ENCODE measurements at regions not wholly inside any gene's neighbourhood (a gene's known extent, or its start where the extent isn't known, plus 50 kb on each side); places are given as distances from the start of the nearest gene placed in this dataset.
"Not testable (repeated sequence)": the region's sequence is repeated elsewhere in the genome, so short reads cannot be mapped to it uniquely, and the experiment has no call there.

GRCh38 chr2:175726223-175726622 is 275.8 kb downstream of the LNPK start:
- Histone ChIP-seq H3K27me3 (ENCODE audit: insufficient read depth, poor library complexity, severe bottlenecking) (no peaks in the 10 kb centered on the region), H3K27ac (replicated peaks) (no peak overlapping the region), H3K4me3 (replicated peaks; ENCODE audit: insufficient read depth, low read length) (no peak overlapping the region)
- TF ChIP-seq CTCF (IDR thresholded peaks at IDR 0.05; ENCODE audit: insufficient read depth, low read length) (no peak), POLR2AphosphoS5 (IDR thresholded peaks at IDR 0.05; ENCODE audit: low read depth) (no peak), SPI1 (IDR thresholded peaks at IDR 0.05; ENCODE audit: borderline replicate concordance, low read depth) (no peak)
- DNase-seq (ENCODE audit: low read depth in 1 of 2, low spot score in 1 of 2), result no peak

DNA sequence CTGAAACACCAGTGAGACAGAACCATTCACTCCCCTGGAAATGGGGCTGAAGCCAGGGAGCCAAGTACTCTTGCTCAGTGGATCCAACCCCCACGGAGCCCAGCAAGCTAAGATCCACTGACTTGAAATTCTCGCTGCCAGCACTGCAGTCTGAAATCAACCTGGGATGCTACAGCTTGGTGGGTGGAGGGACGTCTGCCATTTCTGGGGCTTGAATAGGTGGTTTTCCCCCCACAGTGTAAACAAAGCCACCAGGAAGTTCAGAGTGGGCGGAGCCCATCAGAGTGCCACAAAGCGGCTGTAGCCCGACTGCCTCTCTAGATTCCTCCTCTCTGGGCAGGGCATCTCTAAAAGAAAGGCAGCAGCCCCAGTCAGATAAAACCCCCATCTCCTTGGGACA is 292.8 kb downstream of the LNPK start:
- DNase-seq (ENCODE audit: low read depth in 1 of 2, low spot score in 1 of 2), result no peak

DNA sequence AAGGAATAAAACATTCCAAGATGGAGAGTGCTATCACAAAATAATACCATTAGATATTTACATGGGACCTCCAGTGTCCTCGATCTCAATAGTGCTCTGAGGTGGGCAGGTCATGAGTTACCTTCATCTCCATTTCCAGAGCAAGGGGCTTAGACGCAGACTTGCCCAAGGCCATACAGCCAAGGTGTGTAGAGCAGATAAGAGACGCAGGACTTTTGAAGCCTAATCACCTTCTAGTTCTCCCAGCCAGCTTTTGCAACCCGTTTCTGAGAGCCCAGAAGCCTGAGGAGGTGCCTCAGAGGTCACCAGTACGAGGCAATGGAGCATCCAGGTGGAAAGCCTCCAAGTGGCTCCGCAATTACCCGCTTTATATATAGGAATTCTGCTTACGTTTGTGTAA is 294.7 kb downstream of the LNPK start:
- Histone ChIP-seq H3K27ac (replicated peaks) (no peak overlapping the region), H3K27me3 (ENCODE audit: insufficient read depth, poor library complexity, severe bottlenecking) (peaks cover 3% of the 10 kb centered on the region), H3K4me3 (replicated peaks; ENCODE audit: insufficient read depth, low read length) (no peak overlapping the region)
- no peak for DNase-seq (ENCODE audit: low read depth in 1 of 2, low spot score in 1 of 2)
- no peak for TF ChIP-seq POLR2AphosphoS5 (IDR thresholded peaks at IDR 0.05; ENCODE audit: low read depth)
- TF ChIP-seq CTCF (IDR thresholded peaks at IDR 0.05; ENCODE audit: insufficient read depth, low read length), result no peak
- TF ChIP-seq, protein P1, sequence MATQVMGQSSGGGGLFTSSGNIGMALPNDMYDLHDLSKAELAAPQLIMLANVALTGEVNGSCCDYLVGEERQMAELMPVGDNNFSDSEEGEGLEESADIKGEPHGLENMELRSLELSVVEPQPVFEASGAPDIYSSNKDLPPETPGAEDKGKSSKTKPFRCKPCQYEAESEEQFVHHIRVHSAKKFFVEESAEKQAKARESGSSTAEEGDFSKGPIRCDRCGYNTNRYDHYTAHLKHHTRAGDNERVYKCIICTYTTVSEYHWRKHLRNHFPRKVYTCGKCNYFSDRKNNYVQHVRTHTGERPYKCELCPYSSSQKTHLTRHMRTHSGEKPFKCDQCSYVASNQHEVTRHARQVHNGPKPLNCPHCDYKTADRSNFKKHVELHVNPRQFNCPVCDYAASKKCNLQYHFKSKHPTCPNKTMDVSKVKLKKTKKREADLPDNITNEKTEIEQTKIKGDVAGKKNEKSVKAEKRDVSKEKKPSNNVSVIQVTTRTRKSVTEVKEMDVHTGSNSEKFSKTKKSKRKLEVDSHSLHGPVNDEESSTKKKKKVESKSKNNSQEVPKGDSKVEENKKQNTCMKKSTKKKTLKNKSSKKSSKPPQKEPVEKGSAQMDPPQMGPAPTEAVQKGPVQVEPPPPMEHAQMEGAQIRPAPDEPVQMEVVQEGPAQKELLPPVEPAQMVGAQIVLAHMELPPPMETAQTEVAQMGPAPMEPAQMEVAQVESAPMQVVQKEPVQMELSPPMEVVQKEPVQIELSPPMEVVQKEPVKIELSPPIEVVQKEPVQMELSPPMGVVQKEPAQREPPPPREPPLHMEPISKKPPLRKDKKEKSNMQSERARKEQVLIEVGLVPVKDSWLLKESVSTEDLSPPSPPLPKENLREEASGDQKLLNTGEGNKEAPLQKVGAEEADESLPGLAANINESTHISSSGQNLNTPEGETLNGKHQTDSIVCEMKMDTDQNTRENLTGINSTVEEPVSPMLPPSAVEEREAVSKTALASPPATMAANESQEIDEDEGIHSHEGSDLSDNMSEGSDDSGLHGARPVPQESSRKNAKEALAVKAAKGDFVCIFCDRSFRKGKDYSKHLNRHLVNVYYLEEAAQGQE (IDR thresholded peaks at IDR 0.05; ENCODE audit: insufficient replicate concordance, low read depth), result no peak
- no peak for TF ChIP-seq SPI1 (IDR thresholded peaks at IDR 0.05; ENCODE audit: borderline replicate concordance, low read depth)
- no peak for TF ChIP-seq GABPA (IDR thresholded peaks at IDR 0.05; ENCODE audit: low read depth)

More for the DNA sequence above, 292.8 kb downstream of the LNPK start:
- Histone ChIP-seq H3K27ac (replicated peaks) (no peak overlapping the region), H3K4me3 (replicated peaks; ENCODE audit: insufficient read depth, low read length) (no peak overlapping the region), H3K27me3 (ENCODE audit: insufficient read depth, poor library complexity, severe bottlenecking) (peaks cover 3% of the 10 kb centered on the region)
- TF ChIP-seq CTCF (IDR thresholded peaks at IDR 0.05; ENCODE audit: insufficient read depth, low read length) (no peak), SPI1 (IDR thresholded peaks at IDR 0.05; ENCODE audit: borderline replicate concordance, low read depth) (no peak), GABPA (IDR thresholded peaks at IDR 0.05; ENCODE audit: low read depth) (no peak), POLR2AphosphoS5 (IDR thresholded peaks at IDR 0.05; ENCODE audit: low read depth) (no peak)
- TF ChIP-seq, protein P1 (IDR thresholded peaks at IDR 0.05; ENCODE audit: insufficient replicate concordance, low read depth), result no peak

GRCh38 chr2:175704568-175704967 is 297.5 kb downstream of the LNPK start:
- not testable (repeated sequence) for H3K4me3 ChIP-seq (replicated peaks; ENCODE audit: insufficient read depth, low read length); H3K27ac ChIP-seq (replicated peaks); DNase-seq (ENCODE audit: low read depth in 1 of 2, low spot score in 1 of 2); H3K27me3 ChIP-seq (ENCODE audit: insufficient read depth, poor library complexity, severe bottlenecking)

Measured in HL-60 (cell line).